SIG-M5 (cell line): ENCODE measurements at regions not wholly inside any gene's neighbourhood (a gene's known extent, or its start where the extent isn't known, plus 50 kb on each side); places are given as distances from the start of the nearest gene placed in this dataset.
A peak's percentile ranks its signal among the peaks of the same experiment; 100 is the strongest.

Source experiments
- DNase-seq: peaks from one replicate; lab custom pipeline; 2025; lab: John Stamatoyannopoulos, UW

GRCh38 chr7:113825832-113826231 lies 93.0 kb downstream of the PPP1R3A start:
- DNase-seq: no peak

- DNase-seq: no peak
Measured at GRCh38 chr7:113824117-113824823, 94.5 kb downstream of the PPP1R3A start.

GRCh38 chr7:113819474-113819873 lies 99.3 kb downstream of the PPP1R3A start:
- DNase-seq: no peak

- no peak for DNase-seq
Measured at GRCh38 chr7:113816639-113817038, 102.2 kb downstream of the PPP1R3A start.

GRCh38 chr7:113813471-113813870 lies 105.3 kb downstream of the PPP1R3A start:
- no peak for DNase-seq

GRCh38 chr7:113812591-113813255 lies 106.1 kb downstream of the PPP1R3A start:
- DNase-seq: no peak

GRCh38 chr7:113810080-113810744 lies 108.6 kb downstream of the PPP1R3A start:
- DNase-seq: no peak

GRCh38 chr7:113809581-113809980 lies 109.2 kb downstream of the PPP1R3A start:
- DNase-seq: no peak

- DNase-seq: no peak
Measured at GRCh38 chr7:113806633-113807327, 112.0 kb downstream of the PPP1R3A start.

- DNase-seq: no peak
Measured at GRCh38 chr7:113805976-113806375, 112.8 kb downstream of the PPP1R3A start.

- DNase-seq: no peak
Measured at GRCh38 chr7:113804475-113805095, 114.2 kb downstream of the PPP1R3A start.

GRCh38 chr7:113801751-113802150 lies 117.1 kb downstream of the PPP1R3A start:
- no peak for DNase-seq

GRCh38 chr7:113800826-113801225 lies 118.0 kb downstream of the PPP1R3A start:
- no peak for DNase-seq

- DNase-seq: no peak
Measured at GRCh38 chr7:113799896-113800295, 118.9 kb downstream of the PPP1R3A start.

GRCh38 chr7:113797420-113798010 lies 121.3 kb downstream of the PPP1R3A start:
- DNase-seq: no peak

- peak; percentile 36 for DNase-seq
Measured at GRCh38 chr7:113796557-113796956, 122.3 kb downstream of the PPP1R3A start.

GRCh38 chr7:113794573-113794972 lies 124.2 kb downstream of the PPP1R3A start:
- no peak for DNase-seq

GRCh38 chr7:113793171-113793570 lies 125.6 kb downstream of the PPP1R3A start:
- no peak for DNase-seq

GRCh38 chr7:113790025-113790424 lies 128.8 kb downstream of the PPP1R3A start:
- DNase-seq: no peak

- DNase-seq: no peak
Measured at GRCh38 chr7:113787106-113787505, 131.7 kb downstream of the PPP1R3A start.

- DNase-seq: no peak
Measured at GRCh38 chr7:113784956-113785355, 133.9 kb downstream of the PPP1R3A start.

- no peak for DNase-seq
Measured at GRCh38 chr7:113784316-113784715, 134.5 kb downstream of the PPP1R3A start.
